OCI-LY3 (cell line): ENCODE measurements at regions not wholly inside any gene's neighbourhood (a gene's known extent, or its start where the extent isn't known, plus 50 kb on each side); places are given as distances from the start of the nearest gene placed in this dataset.

Experiments
- H2AFZ ChIP-seq: fragments of 200-600, 300-600 bp; shearing (Covaris generic); 2 replicates; pipeline ENCODE4 v1.6.0; 2014; ENCODE audit warnings: antibody characterized with exemption, low read depth, low read length
- H3K27ac ChIP-seq: fragments of 200-600, 300-600 bp; sonication (generic); 2 replicates; pipeline ENCODE4 v1.5.1; 2014; ENCODE audit warnings: mild to moderate bottlenecking, low read length, moderate library complexity, mixed read lengths
- H3K27me3 ChIP-seq: fragments of 200-600, 300-600 bp; sonication (generic); 2 replicates; pipeline ENCODE4 v1.6.1; 2014; ENCODE audit warnings: low read depth, low read length, mixed read lengths
- H3K36me3 ChIP-seq: fragments of 200-600, 300-600 bp; sonication (generic); replicated peaks from 2 replicates; pipeline ENCODE3; 2014; ENCODE audit warnings: low read depth, low read length, mixed read lengths
- H3K4me1 ChIP-seq: fragments of 300-600, 200-600 bp; sonication (generic); 2 replicates; pipeline ENCODE4 v1.6.1; 2014; ENCODE audit warnings: low read length, mixed read lengths
- H3K4me2 ChIP-seq: fragments of 200-600, 300-600 bp; sonication (generic); 2 replicates; pipeline ENCODE4 v1.6.1; 2014; ENCODE audit warnings: low read length, mixed read lengths
- H3K4me3 ChIP-seq: fragments of 300-600, 200-600 bp; sonication (generic); 2 replicates; pipeline ENCODE4 v1.5.1; 2014; ENCODE audit warnings: antibody characterized with exemption, mild to moderate bottlenecking, low read length, moderate library complexity
- H3K79me2 ChIP-seq: fragments of 300-600, 200-600 bp; shearing (Covaris generic); 2 replicates; pipeline ENCODE4 v1.6.1; 2014; ENCODE audit warnings: mild to moderate bottlenecking, low read length, mixed read lengths
- H3K9ac ChIP-seq: fragments of 300-600, 200-600 bp; shearing (Covaris generic); 2 replicates; pipeline ENCODE4 v1.6.0; 2014; ENCODE audit warnings: mild to moderate bottlenecking, low read length, moderate library complexity
- H3K9me3 ChIP-seq: fragments of 200-600, 300-600 bp; shearing (Covaris generic); 2 replicates; pipeline ENCODE4 v1.6.1; 2014; ENCODE audit warnings: low read length, mixed read lengths; ENCODE audit not compliant: insufficient read depth
- H4K20me1 ChIP-seq: fragments of 200-600, 300-600 bp; sonication (generic); 2 replicates; pipeline ENCODE4 v1.6.1; 2016; ENCODE audit warnings: low read length, mixed read lengths; ENCODE audit not compliant: insufficient read depth
- CTCF ChIP-seq: fragments of 200-600, 300-600 bp; sonication (generic); IDR thresholded peaks from 2 replicates; pipeline ENCODE4 v1.5.1; 2014; ENCODE audit warnings: antibody characterized with exemption, low read length, low read depth
- EZH2phosphoT487 ChIP-seq: fragments of 200-600 bp; shearing (Covaris generic); IDR thresholded peaks from 2 replicates; pipeline ENCODE4 v1.6.1; 2018; ENCODE audit warnings: antibody characterized with exemption, mixed run types, low read depth

- no peak for TF ChIP-seq EZH2phosphoT487
- TF ChIP-seq CTCF, result no peak
Observed at GRCh38 chr4:57640391-57641100, 530.4 kb upstream of the IGFBP7 start.

DNA sequence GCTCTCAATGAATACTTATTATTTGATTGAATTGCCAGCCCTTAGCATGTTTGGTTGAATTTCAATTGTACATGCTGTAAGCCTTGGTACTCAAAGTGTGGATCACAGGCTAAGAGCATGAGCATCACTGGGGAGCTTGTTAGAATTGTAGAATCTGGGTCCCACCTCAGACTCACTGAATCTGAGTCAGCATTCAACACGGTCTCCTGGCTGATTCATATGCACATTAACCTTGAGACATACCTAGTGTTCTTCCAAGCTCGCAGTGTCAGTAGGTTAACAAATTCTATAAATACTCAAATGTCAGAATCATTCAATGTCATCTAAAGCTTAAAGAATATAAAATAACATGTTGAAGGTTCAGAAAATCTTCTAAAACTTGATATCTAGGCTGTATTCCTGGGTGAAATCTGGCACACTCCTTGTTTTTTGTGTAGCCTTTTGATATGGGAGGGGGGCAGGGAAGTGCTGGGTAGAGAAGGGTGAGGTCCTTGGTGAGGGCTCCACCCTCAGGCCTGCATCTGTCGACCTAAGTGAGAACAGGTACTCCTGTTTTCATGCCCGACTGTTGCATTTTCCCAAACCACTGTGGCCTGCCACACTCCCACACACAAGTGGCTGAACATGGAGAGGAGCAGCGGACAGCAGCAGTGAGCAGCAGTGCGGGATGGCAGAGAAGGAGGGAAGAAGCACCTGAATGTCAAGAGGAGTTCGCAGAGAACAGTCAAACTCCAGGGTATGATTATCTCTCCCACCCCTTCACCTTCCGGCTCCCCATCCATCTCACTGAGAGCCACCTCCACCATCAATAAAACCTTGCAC, 529.6 kb upstream of the IGFBP7 start:
- Histone ChIP-seq H3K36me3 (no peaks in the 10 kb centered on the region), H4K20me1 (no peaks in the 10 kb centered on the region), H3K27ac (no peak overlapping the region), H3K4me1 (peaks cover 4% of the 10 kb centered on the region; the same call in 1 of the 2 replicates), H3K27me3 (no peaks in the 10 kb centered on the region), H3K79me2 (no peaks in the 10 kb centered on the region), H3K9ac (no peak overlapping the region), H2AFZ (no peak overlapping the region), H3K9me3 (no peaks in the 10 kb centered on the region), H3K4me3 (no peak overlapping the region), H3K4me2 (no peak overlapping the region)
- TF ChIP-seq EZH2phosphoT487, result no peak
- TF ChIP-seq CTCF, result no peak

More at GRCh38 chr4:57640391-57641100, 530.4 kb upstream of the IGFBP7 start:
- Histone ChIP-seq H3K36me3 (no peaks in the 10 kb centered on the region), H3K4me3 (no peak overlapping the region), H3K79me2 (no peaks in the 10 kb centered on the region), H3K4me2 (no peak overlapping the region), H4K20me1 (no peaks in the 10 kb centered on the region), H3K9me3 (no peaks in the 10 kb centered on the region), H3K27ac (no peak overlapping the region), H3K4me1 (peaks cover 4% of the 10 kb centered on the region; the same call in 1 of the 2 replicates), H3K9ac (no peak overlapping the region), H2AFZ (no peak overlapping the region), H3K27me3 (no peaks in the 10 kb centered on the region)

- H4K20me1 ChIP-seq, result no peaks in the 10 kb centered on the region
- H3K4me3 ChIP-seq, result no peak overlapping the region
- TF ChIP-seq EZH2phosphoT487 (no peak), CTCF (no peak)
- peaks cover 5% of the 10 kb centered on the region; the same call in 1 of the 2 replicates for H3K4me1 ChIP-seq
- H2AFZ ChIP-seq, result no peak overlapping the region
- H3K36me3 ChIP-seq, result no peaks in the 10 kb centered on the region
- no peaks in the 10 kb centered on the region for H3K9me3 ChIP-seq
- no peak overlapping the region for H3K27ac ChIP-seq
- H3K79me2 ChIP-seq, result no peaks in the 10 kb centered on the region
- H3K27me3 ChIP-seq, result no peaks in the 10 kb centered on the region
- no peak overlapping the region for H3K9ac ChIP-seq
- no peak overlapping the region for H3K4me2 ChIP-seq
Observed at GRCh38 chr4:57635910-57636309, 525.7 kb upstream of the IGFBP7 start.

GRCh38 chr4:57633212-57633859, 523.2 kb upstream of the IGFBP7 start:
- no peak for TF ChIP-seq EZH2phosphoT487
- TF ChIP-seq CTCF, result no peak
- H3K4me1 ChIP-seq, result peaks cover 5% of the 10 kb centered on the region; the same call in 1 of the 2 replicates
- no peaks in the 10 kb centered on the region for H4K20me1 ChIP-seq
- H3K27me3 ChIP-seq, result no peaks in the 10 kb centered on the region
- H3K9ac ChIP-seq, result no peak overlapping the region
- no peak overlapping the region for H3K4me3 ChIP-seq
- H3K79me2 ChIP-seq, result no peaks in the 10 kb centered on the region
- no peak overlapping the region for H3K4me2 ChIP-seq
- no peaks in the 10 kb centered on the region for H3K36me3 ChIP-seq
- no peaks in the 10 kb centered on the region for H3K9me3 ChIP-seq
- H2AFZ ChIP-seq, result no peak overlapping the region
- H3K27ac ChIP-seq, result no peak overlapping the region
